Cardiac muscle cell (in vitro differentiated cells and primary cell): ENCODE measurements at regions not wholly inside any gene's neighbourhood (a gene's known extent, or its start where the extent isn't known, plus 50 kb on each side); places are given as distances from the start of the nearest gene placed in this dataset.

ENCODE experiments used
- DNase-seq, 2 donors: peaks; one replicate each; pipeline versions ENCODE4 v3.0.0 to v3.0.0-alpha.2; 2010 to 2017; ENCODE audit warnings: low read depth in 1 of 2, low spot score in 1 of 2
- H3K27ac ChIP-seq: fragments of 200-600 bp; sonication (generic); 2 replicates; pipeline ENCODE4 v1.5.1; 2016
- H3K27me3 ChIP-seq: fragments of 200-600 bp; sonication (generic); 2 replicates; pipeline ENCODE4 v1.6.0; 2016; ENCODE audit warnings: control low read depth
- H3K36me3 ChIP-seq: fragments of 200-600 bp; sonication (generic); 2 replicates; pipeline ENCODE4 v1.5.1; 2016; ENCODE audit warnings: control low read depth
- H3K4me1 ChIP-seq: fragments of 200-600 bp; sonication (generic); 2 replicates; pipeline ENCODE4 v1.8.1; 2017; ENCODE audit warnings: low read depth, mild to moderate bottlenecking, mixed run types
- H3K4me3 ChIP-seq: fragments of 200-600 bp; sonication (generic); 2 replicates; pipeline ENCODE4 v1.5.1; 2016; ENCODE audit warnings: mild to moderate bottlenecking
- H3K9me3 ChIP-seq: fragments of 200-600 bp; sonication (generic); 2 replicates; pipeline ENCODE4 v1.5.1; 2017; ENCODE audit warnings: low read depth, mild to moderate bottlenecking, control low read depth
- CTCF ChIP-seq: IDR thresholded peaks from 2 replicates; pipeline ENCODE4 v1.5.1; 2012; ENCODE audit warnings: low read depth, mild to moderate bottlenecking, low read length

- peak in 1 of 2 donors; percentile 13 for DNase-seq
- TF ChIP-seq CTCF = no peak
- Histone ChIP-seq H3K36me3 (no peaks in the 10 kb centered on the region), H3K9me3 (no peaks in the 10 kb centered on the region), H3K27ac (no peak overlapping the region), H3K4me1 (no peaks in the 10 kb centered on the region), H3K27me3 (no peaks in the 10 kb centered on the region), H3K4me3 (no peak overlapping the region)
Observed at GRCh38 chr3:106729481-106729880, 647.8 kb upstream of the CCDC54 start.

GRCh38 chr3:106731230-106731629 lies 646.0 kb upstream of the CCDC54 start:
- TF ChIP-seq CTCF = no peak
- H3K4me1 ChIP-seq = no peaks in the 10 kb centered on the region
- no peak for DNase-seq
- H3K36me3 ChIP-seq = no peaks in the 10 kb centered on the region
- H3K9me3 ChIP-seq = no peaks in the 10 kb centered on the region
- H3K27me3 ChIP-seq = no peaks in the 10 kb centered on the region
- no peak overlapping the region for H3K4me3 ChIP-seq
- no peak overlapping the region for H3K27ac ChIP-seq

GRCh38 chr3:106734712-106735111 lies 642.5 kb upstream of the CCDC54 start:
- H3K9me3 ChIP-seq = no peaks in the 10 kb centered on the region
- H3K4me3 ChIP-seq = no peak overlapping the region
- no peaks in the 10 kb centered on the region for H3K4me1 ChIP-seq
- DNase-seq = no peak
- no peak for TF ChIP-seq CTCF
- H3K27me3 ChIP-seq = no peaks in the 10 kb centered on the region
- no peak overlapping the region for H3K27ac ChIP-seq
- H3K36me3 ChIP-seq = no peaks in the 10 kb centered on the region

- no peak overlapping the region for H3K4me3 ChIP-seq
- DNase-seq = no peak
- TF ChIP-seq CTCF = no peak
Observed at GRCh38 chr3:106737265-106737664, 640.0 kb upstream of the CCDC54 start.

GRCh38 chr3:106740116-106740515 lies 637.1 kb upstream of the CCDC54 start:
- Histone ChIP-seq H3K4me3 (no peak overlapping the region), H3K4me1 (no peaks in the 10 kb centered on the region), H3K27ac (no peak overlapping the region), H3K27me3 (no peaks in the 10 kb centered on the region), H3K9me3 (no peaks in the 10 kb centered on the region), H3K36me3 (no peaks in the 10 kb centered on the region)
- DNase-seq = peak in 1 of 2 donors; percentile 66
- TF ChIP-seq CTCF = no peak

More at GRCh38 chr3:106737265-106737664, 640.0 kb upstream of the CCDC54 start:
- H3K4me1 ChIP-seq = no peaks in the 10 kb centered on the region
- H3K27ac ChIP-seq = no peak overlapping the region
- no peaks in the 10 kb centered on the region for H3K27me3 ChIP-seq
- no peaks in the 10 kb centered on the region for H3K36me3 ChIP-seq
- H3K9me3 ChIP-seq = no peaks in the 10 kb centered on the region
